DND-41 (cell line): ENCODE measurements at regions not wholly inside any gene's neighbourhood (a gene's known extent, or its start where the extent isn't known, plus 50 kb on each side); places are given as distances from the start of the nearest gene placed in this dataset.

Source experiments
- ATAC-seq: fragments of 200-7000 bp; cut with Tn5 transposase; 3 replicates; pipeline ENCODE4 v1.9.1; 2021; ENCODE audit warnings: low read depth; ENCODE audit not compliant: insufficient read depth
- DNase-seq: peaks from one replicate; pipeline ENCODE4 v3.0.0-alpha.2; 2020
- H2AFZ ChIP-seq: 2 replicates; pipeline ENCODE4 v1.6.0; 2012; ENCODE audit warnings: low read depth, low read length
- H3K27ac ChIP-seq: 2 replicates; pipeline ENCODE4 v1.5.1; 2012; ENCODE audit warnings: low read length, inconsistent platforms
- H3K27me3 ChIP-seq: fragments of 200-600 bp; sonication (generic); 2 replicates; pipeline ENCODE4 v1.6.0; 2012; ENCODE audit warnings: low read length, mild to moderate bottlenecking, inconsistent platforms; ENCODE audit not compliant: insufficient read depth, poor library complexity
- H3K36me3 ChIP-seq: 2 replicates; pipeline ENCODE4 v1.5.1; 2012; ENCODE audit warnings: low read length, inconsistent platforms; ENCODE audit not compliant: insufficient read depth
- H3K4me1 ChIP-seq: 2 replicates; pipeline ENCODE4 v1.5.1; 2012; ENCODE audit warnings: mild to moderate bottlenecking, low read length; ENCODE audit not compliant: insufficient read depth
- H3K4me2 ChIP-seq: 2 replicates; pipeline ENCODE4 v1.6.0; 2012; ENCODE audit warnings: mild to moderate bottlenecking, moderate library complexity, low read length, inconsistent platforms; ENCODE audit not compliant: insufficient read depth
- H3K4me3 ChIP-seq, 2 experiments: fragments of 200-600 bp in 1 of 2; shearing (Covaris generic) in 1 of 2; 2 replicates each; pipeline ENCODE4 v1.5.1; 2012 to 2016; ENCODE audit warnings: inconsistent platforms in 2 of 2, low read length in 2 of 2, mild to moderate bottlenecking in 2 of 2, low read depth in 1 of 2, moderate library complexity in 1 of 2
- H3K79me2 ChIP-seq: 2 replicates; pipeline ENCODE4 v1.6.0; 2012; ENCODE audit warnings: low read length, inconsistent platforms; ENCODE audit not compliant: insufficient read depth
- H3K9ac ChIP-seq: 2 replicates; pipeline ENCODE4 v1.6.0; 2012; ENCODE audit warnings: low read depth, mild to moderate bottlenecking, inconsistent platforms, low read length, moderate library complexity
- H3K9me3 ChIP-seq: 2 replicates; pipeline ENCODE4 v1.5.1; 2012; ENCODE audit warnings: low read length, moderate library complexity, mild to moderate bottlenecking, inconsistent platforms; ENCODE audit not compliant: insufficient read depth, severe bottlenecking
- H4K20me1 ChIP-seq: 2 replicates; pipeline ENCODE4 v1.6.0; 2012; ENCODE audit warnings: low read length; ENCODE audit not compliant: insufficient read depth
- CTCF ChIP-seq: IDR thresholded peaks from 2 replicates; pipeline ENCODE4 v1.5.1; 2012; ENCODE audit warnings: borderline replicate concordance, low read length, moderate library complexity, mild to moderate bottlenecking; ENCODE audit not compliant: poor library complexity, severe bottlenecking; ENCODE audit errors: extremely low read depth
- EZH2 ChIP-seq: IDR thresholded peaks from 3 replicates; pipeline ENCODE4 v1.6.1; 2012; ENCODE audit warnings: borderline replicate concordance, low read depth, mild to moderate bottlenecking, moderate library complexity, low read length, inconsistent platforms; ENCODE audit not compliant: severe bottlenecking

- no peaks in the 10 kb centered on the region for H3K27me3 ChIP-seq
- ATAC-seq (no peak), DNase-seq (no peak)
- no peaks in the 10 kb centered on the region for H3K79me2 ChIP-seq
- no peak for TF ChIP-seq EZH2
- TF ChIP-seq CTCF: no peak
- no peaks in the 10 kb centered on the region for H3K9me3 ChIP-seq
- no peak overlapping the region for H3K27ac ChIP-seq
- no peaks in the 10 kb centered on the region for H4K20me1 ChIP-seq
- no peak overlapping the region for H3K4me3 ChIP-seq
- no peaks in the 10 kb centered on the region for H3K36me3 ChIP-seq
- H3K4me1 ChIP-seq: no peaks in the 10 kb centered on the region
- H3K4me2 ChIP-seq: no peak overlapping the region
- H2AFZ ChIP-seq: no peak overlapping the region
- no peak overlapping the region for H3K9ac ChIP-seq
Observed at GRCh38 chr4:135238940-135239339, 1037.4 kb upstream of the PABPC4L start.

DNA sequence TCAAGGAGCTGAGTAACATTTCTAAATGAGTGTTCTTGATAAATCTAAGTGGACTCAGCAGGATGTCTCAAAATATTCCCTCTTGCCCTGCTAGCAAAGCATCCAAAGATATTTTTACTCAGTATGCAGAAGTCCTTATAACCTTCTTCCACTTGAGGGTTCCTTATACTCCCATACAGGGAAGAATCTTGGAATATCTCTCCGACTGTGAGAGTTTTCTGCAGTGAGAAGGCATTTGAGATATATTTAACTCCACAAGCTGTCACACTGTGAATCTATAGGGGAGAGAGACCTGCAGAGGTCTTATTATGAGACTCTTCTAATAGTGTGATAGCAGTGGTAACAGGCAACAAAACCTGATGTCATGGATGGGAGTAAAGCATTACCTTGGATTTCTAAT, 1034.5 kb upstream of the PABPC4L start:
- H3K36me3 ChIP-seq: no peaks in the 10 kb centered on the region

DNA sequence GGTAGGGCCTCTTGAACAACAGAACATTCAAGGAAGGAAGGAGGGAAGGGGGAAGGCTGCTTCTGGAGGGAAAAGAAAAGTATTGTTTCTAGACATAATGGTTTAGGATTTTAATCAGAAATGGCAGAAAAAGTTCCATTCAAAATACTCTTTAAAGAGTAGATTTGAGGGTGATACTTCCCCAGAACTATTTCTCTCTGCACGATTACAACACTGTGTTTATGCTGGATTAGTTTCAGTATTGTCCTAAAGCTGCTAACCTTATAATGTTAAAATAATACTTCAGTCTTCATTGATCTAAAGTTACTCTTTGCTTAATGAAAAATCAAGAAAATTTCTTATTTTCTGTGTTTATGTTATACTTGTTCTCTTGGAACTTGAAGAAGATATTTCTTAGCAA, 1026.3 kb upstream of the PABPC4L start:
- Histone ChIP-seq H3K27ac (no peak overlapping the region), H3K9ac (no peak overlapping the region), H3K27me3 (no peaks in the 10 kb centered on the region), H3K4me3 (no peak overlapping the region), H3K9me3 (no peaks in the 10 kb centered on the region), H3K4me1 (no peaks in the 10 kb centered on the region), H3K4me2 (no peak overlapping the region), H3K36me3 (no peaks in the 10 kb centered on the region), H2AFZ (peak overlapping the region; percentile 26), H4K20me1 (no peaks in the 10 kb centered on the region), H3K79me2 (no peaks in the 10 kb centered on the region)
- no peak for DNase-seq
- no peak for ATAC-seq
- TF ChIP-seq EZH2: no peak
- TF ChIP-seq CTCF: no peak

More for the DNA sequence above, 1034.5 kb upstream of the PABPC4L start:
- ATAC-seq (no peak), DNase-seq (no peak)
- no peaks in the 10 kb centered on the region for H3K4me1 ChIP-seq
- no peaks in the 10 kb centered on the region for H3K9me3 ChIP-seq
- H3K79me2 ChIP-seq: no peaks in the 10 kb centered on the region
- H3K4me3 ChIP-seq: no peak overlapping the region
- H4K20me1 ChIP-seq: no peaks in the 10 kb centered on the region
- no peak overlapping the region for H3K9ac ChIP-seq
- H3K4me2 ChIP-seq: no peak overlapping the region
- no peaks in the 10 kb centered on the region for H3K27me3 ChIP-seq
- no peak overlapping the region for H3K27ac ChIP-seq
- no peak for TF ChIP-seq CTCF
- no peak for TF ChIP-seq EZH2
- H2AFZ ChIP-seq: no peak overlapping the region

DNA sequence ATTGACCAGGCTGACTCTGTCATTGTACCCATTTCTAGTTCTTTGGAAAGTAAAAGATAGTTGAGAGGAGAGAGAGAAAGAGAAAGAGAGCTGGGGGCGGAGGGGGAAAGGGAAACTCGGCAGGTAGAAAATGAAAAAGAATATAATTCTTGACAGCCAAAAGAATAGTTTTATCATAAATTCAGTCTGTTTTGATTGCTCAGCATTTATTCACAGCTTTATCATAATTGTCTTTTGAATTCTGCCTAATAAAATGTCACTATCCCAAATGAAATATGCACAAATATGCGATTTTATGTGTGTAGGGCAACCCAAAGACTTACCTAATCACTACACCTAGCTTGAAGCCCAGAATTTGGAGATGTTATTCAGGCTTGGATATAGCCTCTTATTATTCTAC, 1024.0 kb upstream of the PABPC4L start:
- no peak for ATAC-seq
- H3K4me2 ChIP-seq: no peak overlapping the region
- H3K4me3 ChIP-seq: no peak overlapping the region
- H3K9me3 ChIP-seq: no peaks in the 10 kb centered on the region
- H3K27me3 ChIP-seq: no peaks in the 10 kb centered on the region
- H3K79me2 ChIP-seq: no peaks in the 10 kb centered on the region
- no peak for DNase-seq
- no peaks in the 10 kb centered on the region for H3K4me1 ChIP-seq
- TF ChIP-seq CTCF (no peak), EZH2 (no peak)
- no peak overlapping the region for H3K9ac ChIP-seq
- H4K20me1 ChIP-seq: no peaks in the 10 kb centered on the region
- no peak overlapping the region for H2AFZ ChIP-seq
- no peak overlapping the region for H3K27ac ChIP-seq
- H3K36me3 ChIP-seq: no peaks in the 10 kb centered on the region
